AG09309 (cell line): ENCODE measurements at regions not wholly inside any gene's neighbourhood (a gene's known extent, or its start where the extent isn't known, plus 50 kb on each side); places are given as distances from the start of the nearest gene placed in this dataset.

Experiments used
- DNase-seq: peaks from one replicate; pipeline ENCODE4 v3.0.0-alpha.2; 2010; ENCODE audit warnings: low read depth
- H3K4me3 ChIP-seq: 2 replicates; pipeline ENCODE4 v1.5.1; 2011; ENCODE audit warnings: mild to moderate bottlenecking, low read depth, low read length, moderate library complexity; ENCODE audit not compliant: control insufficient read depth
- CTCF ChIP-seq: IDR thresholded peaks from 2 replicates; pipeline ENCODE4 v1.5.1; 2011; ENCODE audit warnings: mild to moderate bottlenecking, low read depth, low read length, inconsistent platforms; ENCODE audit not compliant: insufficient read depth, control insufficient read depth; ENCODE audit errors: missing control alignments

- no peak overlapping the region for H3K4me3 ChIP-seq
- no peak for DNase-seq
- TF ChIP-seq CTCF = no peak
These were observed 49.7 kb downstream of the SIPA1L2 start for GRCh38 chr1:232579958-232580941.

GRCh38 chr1:232579466-232579865, 50.5 kb downstream of the SIPA1L2 start:
- H3K4me3 ChIP-seq = no peak overlapping the region

GRCh38 chr1:232578651-232579195, 51.2 kb downstream of the SIPA1L2 start:
- DNase-seq = no peak
- H3K4me3 ChIP-seq = no peak overlapping the region
- TF ChIP-seq CTCF = no peak

More at GRCh38 chr1:232579466-232579865, 50.5 kb downstream of the SIPA1L2 start:
- DNase-seq = no peak
- no peak for TF ChIP-seq CTCF

DNA sequence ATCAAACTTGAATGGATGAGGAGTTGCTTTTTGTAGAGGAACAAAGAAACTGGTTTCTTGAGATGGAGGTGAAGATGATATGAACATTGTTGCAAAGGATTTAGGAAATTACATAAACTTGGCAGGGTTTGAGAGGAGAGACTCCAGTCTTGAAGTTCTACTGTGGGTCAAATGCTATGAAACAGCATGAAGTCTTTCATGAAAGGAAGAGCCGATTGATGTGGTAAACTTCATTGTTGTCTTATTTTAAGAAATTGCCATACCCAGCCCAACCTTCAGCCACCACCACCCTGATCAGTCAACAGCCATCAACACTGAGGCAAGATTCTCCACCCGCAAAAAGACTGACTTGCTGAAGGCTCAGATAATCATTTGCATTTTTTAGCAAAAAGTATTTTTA, 52.2 kb downstream of the SIPA1L2 start:
- H3K4me3 ChIP-seq = no peak overlapping the region
- no peak for TF ChIP-seq CTCF
- no peak for DNase-seq

GRCh38 chr1:232576537-232576936, 53.4 kb downstream of the SIPA1L2 start:
- no peak overlapping the region for H3K4me3 ChIP-seq
- no peak for TF ChIP-seq CTCF
- no peak for DNase-seq

DNA sequence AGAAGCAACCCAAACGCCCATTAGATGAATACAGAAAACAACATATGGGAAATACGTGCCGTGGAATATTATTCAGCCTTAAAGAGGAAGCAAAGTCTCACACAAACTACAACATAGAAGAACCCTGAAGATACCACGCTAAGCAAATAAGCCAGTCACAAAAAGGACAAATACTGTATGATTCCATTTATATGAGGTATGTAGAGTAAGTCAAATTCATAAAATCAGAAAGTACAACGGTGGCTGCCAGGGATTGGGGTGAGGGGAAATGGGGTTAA, 54.2 kb downstream of the SIPA1L2 start:
- TF ChIP-seq CTCF = no peak
- no peak for DNase-seq
- no peak overlapping the region for H3K4me3 ChIP-seq
